ENCODE measurements at regions not wholly inside any gene's neighbourhood (a gene's known extent, or its start where the extent isn't known, plus 50 kb on each side); places are given as distances from the start of the nearest gene placed in this dataset. TPM values are rescaled to one million over a fixed set of nuclear protein-coding genes. Genes with fewer than 3 reads are reported as not detected.

Small RNAs in the stretch of these regions (small RNA-seq; reads per million reads assigned to genes)
- gene AL513210.1, result not detected

Data from frontal cortex (tissue), 1 donor.